HPDE6-E6E7 (cell line): ENCODE measurements at regions not wholly inside any gene's neighbourhood (a gene's known extent, or its start where the extent isn't known, plus 50 kb on each side); places are given as distances from the start of the nearest gene placed in this dataset.
A peak's percentile ranks its signal among the peaks of the same experiment; 100 is the strongest.
"Not testable (repeated sequence)": the region's sequence is repeated elsewhere in the genome, so short reads cannot be mapped to it uniquely, and the experiment has no call there.

Experiments
- DNase-seq: peaks from one replicate; pipeline ENCODE4 v3.0.0; 2011; ENCODE audit warnings: missing footprints; ENCODE audit errors: extremely low spot score

GRCh38 chr3:152773633-152774032 lies 61.3 kb upstream of the P2RY1 start:
- DNase-seq, result no peak

- not testable (repeated sequence) for DNase-seq
Measured at GRCh38 chr3:152774230-152774629, 60.7 kb upstream of the P2RY1 start.

GRCh38 chr3:152778022-152778421 lies 56.9 kb upstream of the P2RY1 start:
- no peak for DNase-seq

- DNase-seq, result no peak
Measured at GRCh38 chr3:152779653-152780052, 55.3 kb upstream of the P2RY1 start.

GRCh38 chr3:152780553-152780952 lies 54.4 kb upstream of the P2RY1 start:
- DNase-seq, result peak; percentile 4

GRCh38 chr3:152785051-152785450 lies 49.9 kb upstream of the P2RY1 start:
- DNase-seq, result no peak
